Skeletal muscle cell (primary cell): ENCODE measurements at regions not wholly inside any gene's neighbourhood (a gene's known extent, or its start where the extent isn't known, plus 50 kb on each side); places are given as distances from the start of the nearest gene placed in this dataset.
"Not testable (repeated sequence)": the region's sequence is repeated elsewhere in the genome, so short reads cannot be mapped to it uniquely, and the experiment has no call there.

Experiments used
- DNase-seq: peaks from one replicate; pipeline ENCODE4 v3.0.0-alpha.2; 2010; ENCODE audit warnings: low read depth
- H3K4me3 ChIP-seq: 2 replicates; pipeline ENCODE4 v1.5.1; 2011; ENCODE audit warnings: low read depth, mild to moderate bottlenecking, control low read depth, low read length, moderate library complexity

- no peak for DNase-seq
- H3K4me3 ChIP-seq, result no peak overlapping the region
Observed at GRCh38 chr4:159950707-159951106, 847.8 kb downstream of the RAPGEF2 start.

GRCh38 chr4:159966746-159967145 lies 863.9 kb downstream of the RAPGEF2 start:
- no peak overlapping the region for H3K4me3 ChIP-seq
- peak; percentile 8 for DNase-seq

GRCh38 chr4:159976871-159977482 lies 874.1 kb downstream of the RAPGEF2 start:
- H3K4me3 ChIP-seq, DNase-seq: not testable (repeated sequence)

DNA sequence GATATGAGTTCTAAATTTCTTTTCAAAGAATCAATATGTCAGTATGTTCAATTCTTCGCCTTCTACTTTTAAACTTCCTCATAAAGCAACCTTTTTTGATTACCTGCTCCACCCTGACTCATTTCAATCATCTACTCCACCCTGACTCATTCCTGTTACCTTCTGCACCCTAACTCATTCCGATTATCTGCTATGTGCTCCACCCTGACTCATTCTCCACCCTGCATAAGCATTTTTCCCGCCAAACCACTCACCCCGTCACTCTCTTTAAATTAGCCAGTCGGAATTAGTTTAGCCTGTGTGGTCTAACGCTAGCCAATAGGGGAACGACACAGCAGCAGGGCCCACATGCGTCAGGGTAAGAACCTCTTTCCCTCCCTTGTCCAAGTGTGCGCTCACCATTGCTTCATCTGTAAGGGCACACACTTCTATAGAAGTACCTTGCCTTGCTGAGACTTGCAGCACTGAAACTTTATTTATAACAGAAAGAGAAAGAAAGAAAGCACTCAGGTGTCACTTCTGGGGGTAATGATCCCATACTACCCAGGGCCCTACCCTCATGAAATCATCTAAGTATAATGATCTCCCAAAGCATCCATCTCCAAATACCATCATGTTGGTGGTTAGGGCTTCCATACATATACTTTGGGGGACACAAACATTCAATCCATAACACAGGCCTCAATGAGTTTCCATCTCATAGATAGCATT lies 875.2 kb downstream of the RAPGEF2 start:
- no peak overlapping the region for H3K4me3 ChIP-seq
- no peak for DNase-seq

DNA sequence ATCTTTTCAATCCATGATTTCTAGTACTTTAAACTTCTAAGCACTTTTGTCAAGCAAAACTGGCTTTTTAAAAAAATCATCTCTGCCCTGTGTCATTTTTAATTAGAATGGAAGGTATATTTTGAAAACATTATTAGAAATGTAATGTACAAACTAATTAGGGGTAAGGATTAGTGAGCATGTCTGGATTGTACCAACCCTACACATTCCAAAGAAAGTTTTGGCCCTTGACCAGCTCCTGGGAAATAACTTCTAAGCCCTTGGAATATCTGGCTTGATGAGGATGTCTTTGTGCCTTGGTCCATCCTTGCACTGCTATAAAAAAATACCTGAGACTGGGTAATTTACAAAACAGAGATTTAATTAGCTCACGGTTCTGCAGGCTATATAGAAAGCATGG lies 876.5 kb downstream of the RAPGEF2 start:
- DNase-seq, result no peak
- no peak overlapping the region for H3K4me3 ChIP-seq

DNA sequence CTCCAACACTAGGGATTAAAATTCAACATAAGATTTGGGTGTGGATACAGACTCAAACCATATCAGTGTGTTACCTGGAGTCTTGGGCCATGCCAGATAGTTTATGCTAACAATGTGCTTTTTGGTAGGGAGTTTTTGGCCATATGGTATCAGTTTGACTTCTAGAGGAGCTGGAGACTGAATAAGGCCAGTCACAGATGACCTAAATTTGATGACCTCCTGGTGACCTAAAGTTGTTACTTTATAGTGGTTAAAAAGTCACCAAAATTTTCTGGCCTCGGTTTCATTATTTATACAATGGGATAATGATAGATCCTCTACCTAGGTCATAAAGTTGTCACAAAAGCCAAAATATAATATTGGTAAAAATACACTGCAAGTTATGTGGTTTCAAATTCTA lies 877.1 kb downstream of the RAPGEF2 start:
- DNase-seq, result no peak
- H3K4me3 ChIP-seq, result no peak overlapping the region

GRCh38 chr4:159980826-159981468 lies 878.1 kb downstream of the RAPGEF2 start:
- no peak for DNase-seq

DNA sequence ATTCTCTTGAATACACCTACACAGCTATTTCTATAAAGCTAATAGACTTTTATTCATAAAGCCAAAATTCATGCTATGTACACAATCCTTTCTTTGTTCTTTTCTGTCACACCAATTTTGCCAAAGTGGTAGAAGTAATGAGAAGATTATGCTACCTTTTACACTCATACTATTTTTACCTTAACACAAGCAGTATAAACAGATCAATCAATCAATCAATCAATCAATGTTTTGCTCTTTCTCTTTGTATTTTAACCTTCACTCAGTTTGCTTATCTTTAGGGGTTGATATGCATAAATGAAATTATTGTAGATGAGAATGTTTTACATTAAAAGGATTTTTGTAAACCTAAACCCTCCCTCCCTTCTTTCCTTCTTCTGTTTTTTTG lies 878.6 kb downstream of the RAPGEF2 start:
- H3K4me3 ChIP-seq, result no peak overlapping the region
- DNase-seq, result no peak

More at GRCh38 chr4:159980826-159981468, 878.1 kb downstream of the RAPGEF2 start:
- H3K4me3 ChIP-seq, result no peak overlapping the region

DNA sequence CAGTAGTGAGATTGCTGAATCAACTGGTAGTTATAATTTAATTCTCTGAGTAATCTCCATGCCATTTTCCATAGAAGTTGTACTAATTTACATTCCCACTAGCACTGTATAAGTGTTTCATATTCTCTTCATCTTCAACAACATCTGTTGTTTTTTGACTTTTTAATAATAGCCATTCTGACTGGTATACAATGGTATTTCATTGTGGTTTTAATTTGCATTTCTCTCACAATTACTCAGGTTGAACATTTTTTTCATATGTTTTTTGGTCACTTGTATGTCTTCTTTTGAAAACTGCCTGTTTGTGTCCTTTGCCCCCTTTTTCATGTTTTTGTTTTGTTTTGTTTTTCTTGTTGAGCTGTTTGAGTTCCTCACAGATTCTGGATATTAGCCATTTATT lies 880.2 kb downstream of the RAPGEF2 start:
- DNase-seq, result no peak
- H3K4me3 ChIP-seq, result no peak overlapping the region

DNA sequence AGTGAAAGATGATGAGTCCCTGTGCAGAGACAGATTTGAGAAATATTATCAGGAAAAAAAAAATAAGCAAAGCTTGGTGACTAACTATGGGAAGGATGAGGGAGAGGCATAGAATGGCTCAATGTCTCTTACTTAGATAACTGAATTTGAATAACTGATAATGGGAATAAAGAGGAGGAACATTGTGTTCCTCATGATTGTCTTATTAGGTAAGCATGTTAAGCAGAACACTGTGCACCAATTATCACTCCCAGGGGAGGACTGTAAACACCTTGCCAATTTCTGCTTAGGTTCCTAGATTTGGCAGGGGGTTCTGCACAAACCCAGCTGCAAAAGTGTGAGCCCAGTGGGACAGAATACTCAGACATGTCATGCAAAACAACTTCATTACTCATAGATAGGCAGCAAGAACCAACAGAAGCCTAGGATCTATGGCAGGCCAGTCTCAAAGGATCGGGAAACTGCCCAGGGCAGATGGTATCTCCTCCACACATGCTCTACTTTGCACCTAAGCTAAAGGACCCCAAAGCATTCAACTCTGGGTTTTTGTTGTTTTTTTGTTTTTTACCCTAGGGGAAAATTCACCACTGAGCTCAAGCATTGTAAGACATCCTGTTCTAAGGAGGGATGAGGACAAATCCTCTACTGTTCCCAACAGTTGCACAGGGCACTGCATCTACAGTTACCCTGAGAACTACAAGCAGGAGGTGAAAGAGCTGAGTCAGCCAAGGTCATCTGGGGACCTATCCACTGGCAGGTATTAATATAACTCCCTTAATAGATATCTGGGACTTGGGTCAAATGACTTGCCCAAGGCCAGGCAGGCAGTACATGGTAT lies 907.0 kb downstream of the RAPGEF2 start:
- no peak for DNase-seq
- no peak overlapping the region for H3K4me3 ChIP-seq

DNA sequence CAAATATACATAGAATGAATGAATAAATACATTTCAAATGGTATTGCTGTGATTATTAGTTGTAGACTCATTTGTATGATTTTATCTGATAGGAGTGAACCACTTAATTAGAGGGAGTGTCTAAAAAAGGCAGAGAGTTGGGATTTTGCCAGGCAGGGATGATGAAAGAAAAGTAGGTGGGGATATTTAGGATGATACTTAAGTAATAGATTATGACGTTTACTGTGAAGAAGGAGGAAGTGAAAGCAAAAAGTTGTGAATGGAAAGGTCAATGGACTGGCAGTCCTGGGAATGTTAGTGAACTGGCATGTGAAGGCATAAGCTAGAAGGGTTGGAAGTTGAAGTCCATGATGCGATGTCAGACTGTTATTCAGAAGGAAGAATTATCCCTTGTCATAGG lies 917.1 kb downstream of the RAPGEF2 start:
- H3K4me3 ChIP-seq, result no peak overlapping the region
- DNase-seq, result no peak

- H3K4me3 ChIP-seq, result no peak overlapping the region
- no peak for DNase-seq
Observed at GRCh38 chr4:160020804-160021203, 917.9 kb downstream of the RAPGEF2 start.

DNA sequence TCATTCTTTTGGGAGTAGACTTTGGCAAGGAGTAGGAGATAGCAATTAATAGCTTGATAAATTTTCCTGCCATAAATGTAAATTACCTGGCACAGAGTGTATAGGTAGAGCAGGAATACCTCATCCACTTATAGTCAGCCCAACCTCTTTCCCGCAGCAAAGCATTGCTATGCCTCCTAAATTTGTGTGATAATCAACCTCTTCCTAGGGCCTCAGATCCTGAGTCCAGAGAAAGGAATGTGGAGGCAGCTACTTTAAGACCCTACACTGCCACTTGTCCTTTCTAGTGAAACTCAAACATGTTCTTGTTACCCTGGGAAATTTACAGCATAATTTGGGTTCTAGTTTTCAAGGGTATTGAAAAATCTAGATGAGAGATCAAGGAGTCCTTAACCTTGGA lies 919.0 kb downstream of the RAPGEF2 start:
- H3K4me3 ChIP-seq, result no peak overlapping the region
- DNase-seq, result no peak

GRCh38 chr4:160026721-160027120 lies 923.8 kb downstream of the RAPGEF2 start:
- no peak overlapping the region for H3K4me3 ChIP-seq
- DNase-seq, result no peak

GRCh38 chr4:160034501-160034900 lies 931.6 kb downstream of the RAPGEF2 start:
- no peak for DNase-seq
- no peak overlapping the region for H3K4me3 ChIP-seq

- no peak for DNase-seq
- no peak overlapping the region for H3K4me3 ChIP-seq
Observed at GRCh38 chr4:160038615-160039014, 935.7 kb downstream of the RAPGEF2 start.

DNA sequence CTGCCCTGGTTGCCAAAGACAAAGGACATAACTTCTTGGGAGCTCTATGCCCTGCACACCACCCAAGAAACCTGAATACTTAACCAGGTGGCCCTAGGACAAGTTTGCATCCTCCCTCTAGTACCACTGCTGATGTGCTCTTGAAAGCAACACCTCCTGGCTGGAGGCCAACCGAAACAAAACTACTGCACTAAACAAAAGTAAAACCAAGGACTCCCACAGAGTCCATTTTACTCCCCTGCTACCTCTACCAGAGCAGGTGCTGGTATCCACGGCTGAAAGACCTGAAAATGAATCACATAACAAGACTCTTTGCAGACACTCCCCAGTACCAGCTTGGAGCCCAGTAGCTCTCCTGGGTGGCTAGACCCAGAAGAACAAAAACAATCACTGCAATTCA lies 941.8 kb downstream of the RAPGEF2 start:
- DNase-seq, result no peak
- no peak overlapping the region for H3K4me3 ChIP-seq

DNA sequence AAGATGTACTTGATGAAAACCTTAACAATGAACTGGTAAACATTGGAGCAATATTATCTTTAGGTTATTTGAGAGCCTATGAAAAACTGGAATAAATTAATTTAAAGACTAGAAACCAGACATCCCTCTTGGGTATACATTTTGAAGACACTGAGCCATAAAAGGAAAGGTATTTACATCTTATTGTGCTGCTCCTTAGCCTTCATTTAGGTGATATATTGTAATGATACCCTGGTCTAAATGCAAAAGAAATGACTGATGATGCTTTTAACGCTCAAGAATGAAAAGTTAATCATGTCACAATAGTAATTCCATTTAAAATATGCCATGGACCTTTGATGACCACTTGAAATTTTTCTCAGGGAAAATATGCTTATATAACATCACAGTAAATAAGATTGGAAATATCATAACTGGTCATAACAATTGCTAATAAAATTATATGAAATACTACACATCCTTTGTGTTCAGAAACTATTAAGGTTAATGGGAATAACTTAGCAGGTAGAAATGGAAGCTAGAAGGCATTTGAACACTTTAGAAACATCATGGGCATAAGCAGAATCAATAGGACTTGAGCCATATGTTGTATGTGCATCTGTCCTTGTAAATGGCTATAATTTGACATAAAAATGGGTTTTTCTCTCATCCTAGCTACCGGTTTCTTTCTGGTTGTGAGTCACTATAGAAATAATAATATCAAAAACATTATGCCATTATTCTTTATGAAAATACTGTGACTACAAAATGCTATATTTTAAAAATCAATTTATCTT lies 979.7 kb downstream of the RAPGEF2 start:
- no peak for DNase-seq
- H3K4me3 ChIP-seq, result no peak overlapping the region

- DNase-seq, result no peak
- no peak overlapping the region for H3K4me3 ChIP-seq
Observed at GRCh38 chr4:160091631-160092030, 988.8 kb downstream of the RAPGEF2 start.
